Skeletal muscle cell (primary cell): ENCODE measurements at regions not wholly inside any gene's neighbourhood (a gene's known extent, or its start where the extent isn't known, plus 50 kb on each side); places are given as distances from the start of the nearest gene placed in this dataset.

ENCODE experiments used
- DNase-seq: peaks from one replicate; pipeline ENCODE4 v3.0.0-alpha.2; 2010; ENCODE audit warnings: low read depth
- H3K4me3 ChIP-seq: 2 replicates; pipeline ENCODE4 v1.5.1; 2011; ENCODE audit warnings: low read depth, mild to moderate bottlenecking, control low read depth, low read length, moderate library complexity

DNA sequence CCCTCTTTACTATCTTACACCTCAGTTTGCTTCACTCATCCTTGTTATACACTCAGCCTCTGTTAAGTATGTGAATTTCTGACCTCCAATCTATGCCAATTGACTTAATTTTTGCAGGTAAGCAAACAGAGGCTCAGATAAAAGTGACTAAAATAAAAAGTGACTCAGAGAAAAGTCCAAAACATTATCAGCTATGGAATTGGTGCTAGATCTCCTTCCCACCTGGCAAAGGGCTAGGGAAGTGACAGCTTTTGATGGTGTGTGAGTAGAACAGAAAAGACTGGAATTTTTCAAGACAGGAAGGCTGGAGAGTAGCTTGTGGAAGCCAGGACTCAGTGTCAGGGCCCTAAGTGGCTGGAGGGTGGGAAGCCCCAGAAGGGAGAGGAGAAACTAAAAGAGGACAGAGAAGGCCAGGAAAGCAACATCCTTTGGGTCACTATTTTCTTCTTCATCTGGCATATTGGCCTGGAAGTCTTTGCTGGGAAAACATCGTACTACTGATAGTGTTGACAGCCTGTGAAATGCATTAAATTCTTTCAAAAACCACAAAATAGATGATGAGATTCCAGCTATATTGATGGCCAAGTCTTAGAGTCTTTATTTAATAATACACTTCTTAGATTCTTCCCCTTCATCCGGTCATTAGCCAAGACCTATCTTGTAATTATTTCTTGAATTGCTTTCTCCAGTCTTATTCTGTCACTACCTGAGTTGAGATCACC lies 392.8 kb downstream of the RAPGEF2 start:
- H3K4me3 ChIP-seq, result no peak overlapping the region
- DNase-seq, result no peak

DNA sequence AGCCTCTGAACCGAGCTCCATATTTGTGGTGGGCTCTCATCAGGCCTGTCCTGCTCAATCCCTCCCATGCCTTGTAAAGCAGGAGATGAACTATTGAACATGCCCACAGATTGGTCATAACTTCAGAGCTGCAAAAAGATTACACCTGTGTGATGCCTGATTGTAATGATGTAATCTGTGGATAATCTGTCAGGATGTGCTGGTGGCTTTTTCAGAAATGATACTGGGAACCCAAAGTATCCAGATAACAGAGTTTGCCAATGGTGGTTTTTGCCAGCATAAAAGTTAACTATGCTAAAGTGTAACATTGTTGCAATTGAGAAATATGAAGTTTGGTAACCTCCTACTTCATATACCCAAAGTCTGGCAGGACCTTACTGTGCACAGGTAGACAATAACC lies 393.4 kb downstream of the RAPGEF2 start:
- no peak for DNase-seq
- H3K4me3 ChIP-seq, result no peak overlapping the region

DNA sequence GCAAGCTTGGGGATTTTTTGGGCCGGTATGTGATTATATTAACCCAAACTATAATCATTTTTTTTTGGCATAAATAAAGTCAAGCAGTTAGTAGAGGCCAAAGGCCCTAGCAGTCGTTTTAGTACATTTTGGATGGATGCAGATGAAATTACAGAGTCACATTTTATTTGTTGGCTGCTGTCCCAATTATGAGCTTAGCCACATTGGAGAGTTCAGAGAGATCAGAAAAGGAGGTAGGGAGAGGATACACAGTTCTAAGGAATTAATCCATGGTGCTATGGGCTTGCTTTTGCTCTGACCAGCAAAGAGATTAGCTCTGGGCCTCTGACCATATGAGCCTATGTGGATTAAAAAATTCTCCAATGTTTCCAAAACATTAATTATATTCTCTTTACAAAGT lies 395.1 kb downstream of the RAPGEF2 start:
- no peak overlapping the region for H3K4me3 ChIP-seq
- no peak for DNase-seq

DNA sequence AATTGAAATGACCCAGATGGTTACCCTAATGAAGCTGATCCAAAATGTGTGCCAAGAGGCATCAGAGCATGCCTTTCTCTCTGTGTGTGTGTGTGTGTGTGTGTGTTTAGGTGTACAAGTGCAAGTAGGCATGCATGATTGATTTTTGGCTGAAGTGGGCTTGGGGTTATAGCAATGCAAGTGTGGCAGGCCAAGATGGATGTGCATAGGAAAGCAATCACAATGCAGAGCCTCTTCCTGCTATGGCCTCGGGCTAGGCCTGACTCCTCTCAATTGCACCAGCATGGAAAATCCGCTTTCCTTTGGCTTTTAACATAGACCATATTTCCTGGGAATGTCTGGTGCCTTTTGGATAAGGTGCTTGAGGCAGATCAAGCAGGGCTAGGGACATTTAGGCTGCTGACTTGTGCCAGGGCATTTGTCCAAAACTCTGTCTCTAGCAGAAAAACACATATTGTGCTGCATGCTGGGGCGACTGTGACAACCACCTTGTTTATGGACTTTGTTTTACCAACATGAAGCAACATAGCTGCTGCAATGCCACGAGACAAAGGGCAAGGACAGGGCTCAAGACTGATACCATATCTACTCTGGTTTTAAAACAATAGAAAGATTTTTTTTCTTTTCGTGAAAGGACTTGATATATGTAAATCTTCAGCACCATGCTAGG lies 395.7 kb downstream of the RAPGEF2 start:
- no peak for DNase-seq
- H3K4me3 ChIP-seq, result no peak overlapping the region

GRCh38 chr4:159500861-159501260 lies 398.0 kb downstream of the RAPGEF2 start:
- no peak for DNase-seq
- H3K4me3 ChIP-seq, result no peak overlapping the region

- DNase-seq, result no peak
- H3K4me3 ChIP-seq, result no peak overlapping the region
Measured at GRCh38 chr4:159503236-159504008, 400.5 kb downstream of the RAPGEF2 start.

DNA sequence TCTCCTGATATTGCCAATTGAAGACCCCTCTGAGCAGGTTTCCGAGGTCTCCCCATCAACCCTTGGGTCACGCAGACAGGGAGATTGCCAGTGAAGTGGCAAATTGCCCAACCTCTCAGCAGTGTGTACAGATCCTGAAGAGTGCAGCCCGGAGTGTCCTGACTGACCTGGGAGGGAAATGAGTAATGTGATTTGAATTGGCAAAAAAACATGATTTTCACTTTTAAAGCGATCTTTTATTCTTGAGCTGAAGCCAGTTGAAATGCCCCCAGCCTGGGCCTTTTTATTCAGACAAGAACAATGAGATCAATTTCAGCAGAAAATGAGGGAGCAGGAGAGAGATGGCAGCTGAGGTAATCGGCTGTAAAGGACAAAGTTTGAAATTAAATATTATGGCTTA lies 401.8 kb downstream of the RAPGEF2 start:
- no peak overlapping the region for H3K4me3 ChIP-seq
- peak; percentile 27 for DNase-seq

DNA sequence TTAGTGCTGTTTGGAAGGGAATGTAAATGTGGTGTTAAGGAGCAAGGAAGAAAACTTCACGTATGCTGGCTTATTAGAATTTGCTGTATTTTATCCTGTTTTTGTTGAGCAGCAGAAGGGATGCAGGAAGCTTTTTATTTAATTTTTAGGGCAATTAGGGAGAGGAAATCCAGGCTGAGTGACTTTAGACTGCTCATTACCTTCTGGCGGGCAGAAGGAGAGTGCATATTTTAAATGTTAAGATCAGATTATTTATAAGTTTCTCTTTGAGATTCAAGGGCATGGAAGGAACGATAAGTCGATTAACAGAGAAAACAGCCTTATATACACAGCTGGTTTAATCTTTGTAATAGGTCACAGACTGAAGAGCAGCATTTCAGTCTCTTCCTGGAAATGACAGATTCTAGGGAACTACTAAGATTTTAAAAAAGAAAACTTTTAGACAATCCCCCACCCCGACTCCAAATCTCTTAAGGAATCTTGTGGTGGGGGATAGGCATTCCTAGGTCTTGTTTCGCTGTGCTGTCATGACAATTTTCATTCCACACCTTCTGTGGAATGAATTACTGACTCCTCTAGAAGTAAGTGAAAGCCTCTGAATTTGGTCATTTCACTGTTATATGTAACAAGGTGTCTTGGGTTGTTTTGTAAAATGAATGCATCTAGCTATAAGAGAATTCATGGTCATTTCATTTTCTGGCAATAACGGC lies 402.5 kb downstream of the RAPGEF2 start:
- no peak overlapping the region for H3K4me3 ChIP-seq
- no peak for DNase-seq

GRCh38 chr4:159506801-159507517 lies 404.1 kb downstream of the RAPGEF2 start:
- no peak for DNase-seq
- no peak overlapping the region for H3K4me3 ChIP-seq

DNA sequence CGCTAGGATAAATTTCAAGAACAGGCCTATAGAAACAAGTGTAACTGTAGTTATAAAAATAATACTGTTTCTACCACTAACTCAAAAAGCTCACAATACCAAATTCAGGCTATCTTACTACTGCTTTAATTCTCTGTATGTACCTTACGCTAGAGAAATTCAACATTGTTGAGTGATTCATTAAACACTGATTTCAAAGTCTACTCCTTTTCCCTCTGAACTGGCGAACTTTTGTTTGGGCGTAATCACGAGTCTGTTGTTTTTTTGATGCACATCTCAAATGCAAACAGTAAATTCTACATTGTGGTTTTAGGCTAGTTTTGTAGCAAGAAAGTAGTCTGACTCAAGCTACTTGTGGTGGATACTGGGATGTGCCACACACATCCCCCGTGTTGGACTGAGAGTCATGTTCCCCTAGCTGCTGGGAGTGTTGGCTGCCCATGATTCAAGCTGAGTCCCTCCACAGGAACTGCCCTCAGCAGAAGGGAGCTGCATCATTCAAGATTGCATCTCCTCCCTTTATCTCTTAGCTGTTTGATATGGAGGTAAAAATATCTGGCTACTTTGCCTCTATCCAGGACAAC lies 406.1 kb downstream of the RAPGEF2 start:
- DNase-seq, result peak; percentile 65
- H3K4me3 ChIP-seq, result no peak overlapping the region

DNA sequence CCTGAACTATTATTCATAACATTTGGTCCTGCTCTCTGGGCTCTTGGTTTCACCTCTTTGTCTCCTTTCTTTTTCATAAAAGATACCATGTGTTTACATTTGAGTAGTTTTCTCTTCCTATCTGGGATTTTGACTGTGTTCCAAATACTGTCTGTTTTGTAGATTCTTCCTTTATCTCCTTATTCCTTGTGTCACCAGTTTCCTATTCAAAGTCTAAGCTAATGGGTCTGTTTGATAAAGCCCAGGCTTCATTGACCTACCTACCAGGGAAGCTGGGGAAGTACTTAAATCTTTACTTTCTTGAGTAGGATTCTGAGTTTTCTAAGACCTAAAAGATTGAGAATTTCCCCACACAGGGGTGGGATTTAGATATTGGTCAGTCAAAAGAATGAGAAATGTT lies 409.5 kb downstream of the RAPGEF2 start:
- no peak overlapping the region for H3K4me3 ChIP-seq
- DNase-seq, result no peak

- DNase-seq, result no peak
- no peak overlapping the region for H3K4me3 ChIP-seq
Measured at GRCh38 chr4:159515314-159516025, 412.6 kb downstream of the RAPGEF2 start.

GRCh38 chr4:159516556-159517140 lies 413.8 kb downstream of the RAPGEF2 start:
- DNase-seq, result peak; percentile 34
- no peak overlapping the region for H3K4me3 ChIP-seq

- no peak for DNase-seq
- H3K4me3 ChIP-seq, result no peak overlapping the region
Measured at GRCh38 chr4:159520074-159520473, 417.2 kb downstream of the RAPGEF2 start.

- no peak overlapping the region for H3K4me3 ChIP-seq
- no peak for DNase-seq
Measured at GRCh38 chr4:159526172-159526571, 423.3 kb downstream of the RAPGEF2 start.

GRCh38 chr4:159534655-159535054 lies 431.8 kb downstream of the RAPGEF2 start:
- DNase-seq, result no peak
- H3K4me3 ChIP-seq, result no peak overlapping the region

GRCh38 chr4:159538556-159538955 lies 435.7 kb downstream of the RAPGEF2 start:
- no peak for DNase-seq
- H3K4me3 ChIP-seq, result no peak overlapping the region

DNA sequence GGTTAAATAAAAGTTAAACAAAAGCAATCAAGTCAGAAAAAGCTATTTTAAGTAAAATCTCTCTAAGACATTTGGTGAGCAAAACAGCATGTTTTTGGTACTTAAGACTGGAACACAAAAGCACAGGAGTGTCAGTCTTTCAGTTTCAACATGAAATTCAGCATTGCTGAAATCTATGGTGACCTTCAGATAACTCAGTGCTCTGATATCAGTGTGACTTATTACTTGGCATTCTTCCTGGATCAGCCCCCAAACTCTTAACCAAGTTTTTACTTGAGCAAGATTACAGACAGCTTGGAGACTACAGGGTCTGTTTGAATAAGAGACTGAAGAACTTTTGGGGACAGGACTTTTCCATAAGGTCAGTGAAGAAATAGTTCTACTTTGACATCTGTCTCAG lies 437.2 kb downstream of the RAPGEF2 start:
- no peak overlapping the region for H3K4me3 ChIP-seq
- DNase-seq, result no peak
